OCI-LY1 (cell line): ENCODE measurements at regions not wholly inside any gene's neighbourhood (a gene's known extent, or its start where the extent isn't known, plus 50 kb on each side); places are given as distances from the start of the nearest gene placed in this dataset.

ENCODE experiments used
- EZH2 ChIP-seq: fragments of 200-600 bp; sonication (generic), shearing (Covaris generic); IDR thresholded peaks from 2 replicates; pipeline ENCODE4 v1.8.0; 2017; ENCODE audit warnings: borderline replicate concordance, mixed run types, mild to moderate bottlenecking, antibody characterized with exemption, low read length, moderate library complexity, mixed read lengths
- TF ChIP-seq, protein P1 (sequence below): fragments of 200-600 bp; sonication (generic), shearing (Covaris generic); IDR thresholded peaks from 2 replicates; pipeline ENCODE4 v1.5.1; 2017; ENCODE audit warnings: mild to moderate bottlenecking, antibody characterized with exemption, low read length, moderate library complexity, mixed read lengths

DNA sequence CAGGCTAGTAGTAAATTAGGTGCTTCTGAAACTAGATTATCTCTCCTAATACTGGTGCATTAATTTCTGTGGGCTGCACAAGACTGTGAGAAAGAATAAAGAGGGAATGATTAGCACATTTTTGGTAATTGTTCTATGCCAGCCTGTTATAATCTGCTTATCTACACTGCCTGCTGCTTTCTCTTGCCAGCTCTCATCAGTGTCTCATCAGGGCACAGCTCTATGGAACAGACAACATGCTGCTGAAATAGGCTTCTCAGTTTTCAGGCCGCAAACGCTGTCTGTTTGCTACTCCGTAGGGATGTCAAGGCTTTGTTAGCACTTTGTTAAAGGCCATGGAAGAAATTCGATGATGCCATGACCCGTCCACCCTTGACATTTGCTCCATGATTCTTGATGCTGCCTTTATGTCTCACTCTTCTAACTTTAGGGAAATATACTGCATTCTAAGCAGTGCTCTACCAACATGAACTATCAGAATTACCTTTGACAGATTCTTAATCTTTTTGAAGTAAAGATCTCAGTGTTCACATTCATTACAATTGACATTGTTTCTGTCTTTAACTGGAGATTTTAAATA is 84.0 kb upstream of the PRR20A start:
- TF ChIP-seq, protein P1, sequence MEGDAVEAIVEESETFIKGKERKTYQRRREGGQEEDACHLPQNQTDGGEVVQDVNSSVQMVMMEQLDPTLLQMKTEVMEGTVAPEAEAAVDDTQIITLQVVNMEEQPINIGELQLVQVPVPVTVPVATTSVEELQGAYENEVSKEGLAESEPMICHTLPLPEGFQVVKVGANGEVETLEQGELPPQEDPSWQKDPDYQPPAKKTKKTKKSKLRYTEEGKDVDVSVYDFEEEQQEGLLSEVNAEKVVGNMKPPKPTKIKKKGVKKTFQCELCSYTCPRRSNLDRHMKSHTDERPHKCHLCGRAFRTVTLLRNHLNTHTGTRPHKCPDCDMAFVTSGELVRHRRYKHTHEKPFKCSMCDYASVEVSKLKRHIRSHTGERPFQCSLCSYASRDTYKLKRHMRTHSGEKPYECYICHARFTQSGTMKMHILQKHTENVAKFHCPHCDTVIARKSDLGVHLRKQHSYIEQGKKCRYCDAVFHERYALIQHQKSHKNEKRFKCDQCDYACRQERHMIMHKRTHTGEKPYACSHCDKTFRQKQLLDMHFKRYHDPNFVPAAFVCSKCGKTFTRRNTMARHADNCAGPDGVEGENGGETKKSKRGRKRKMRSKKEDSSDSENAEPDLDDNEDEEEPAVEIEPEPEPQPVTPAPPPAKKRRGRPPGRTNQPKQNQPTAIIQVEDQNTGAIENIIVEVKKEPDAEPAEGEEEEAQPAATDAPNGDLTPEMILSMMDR: no peak
- TF ChIP-seq EZH2: no peak
